Small intestine (tissue), 7 donors: ENCODE measurements at regions not wholly inside any gene's neighbourhood (a gene's known extent, or its start where the extent isn't known, plus 50 kb on each side); places are given as distances from the start of the nearest gene placed in this dataset.

ENCODE experiments used
- DNase-seq, 2 donors: peaks; one replicate each; pipeline versions ENCODE4 v3.0.0 to v3.0.0-alpha.2; 2013
- FAIRE-seq: peaks from 2 replicates; lab custom pipeline; 2012; peaks lifted over from hg19 to GRCh38; lab: Jason Lieb, UNC
- H3K27ac ChIP-seq, 3 donors: one replicate each; pipeline ENCODE4 v1.5.1; 2013; ENCODE audit warnings: low read length in 2 of 3, mild to moderate bottlenecking in 2 of 3, control low read depth in 1 of 3, inconsistent platforms in 1 of 3, low read depth in 1 of 3, moderate library complexity in 1 of 3
- H3K27me3 ChIP-seq, 3 donors: one replicate each; pipeline ENCODE4 v1.6.1; 2013; ENCODE audit warnings: low read length in 3 of 3, inconsistent platforms in 1 of 3; ENCODE audit not compliant: control insufficient read depth in 3 of 3, insufficient read depth in 3 of 3
- H3K36me3 ChIP-seq, 3 donors: one replicate each; pipeline ENCODE4 v1.6.1; 2013; ENCODE audit warnings: low read length in 3 of 3, inconsistent platforms in 1 of 3, low read depth in 1 of 3, mild to moderate bottlenecking in 1 of 3, moderate library complexity in 1 of 3; ENCODE audit not compliant: control insufficient read depth in 3 of 3, insufficient read depth in 2 of 3
- H3K4me1 ChIP-seq, 3 donors: one replicate each; pipeline ENCODE4 v1.6.1; 2013; ENCODE audit warnings: low read length in 2 of 3, inconsistent platforms in 1 of 3, low read depth in 1 of 3, mild to moderate bottlenecking in 1 of 3, moderate library complexity in 1 of 3; ENCODE audit not compliant: control insufficient read depth in 3 of 3, insufficient read depth in 2 of 3
- H3K4me3 ChIP-seq, 3 donors: one replicate each; pipeline ENCODE4 v1.5.1; 2013; ENCODE audit warnings: low read length in 3 of 3, control low read depth in 1 of 3, inconsistent platforms in 1 of 3, low read depth in 1 of 3, mild to moderate bottlenecking in 1 of 3, moderate library complexity in 1 of 3
- H3K9me3 ChIP-seq, 2 donors: one replicate each; pipeline ENCODE4 v1.6.1; 2013; ENCODE audit warnings: low read depth in 1 of 2, low read length in 1 of 2; ENCODE audit not compliant: control insufficient read depth in 2 of 2, insufficient read depth in 1 of 2
- WGBS, 3 donors: extraction: QIAGEN DNeasy Blood & Tissue Kit; methylation state at CpG; one replicate each; pipeline ENCODE4 v1.1.7; 2013; 5-methylcytosine and 5-hydroxymethylcytosine counted together
- donor health status: healthy with polysubstance abuse.
- donor health status: control.
- donor health status: control.
- donor health status: Bipolar disorder and iron deficiency.
- donor health status: healthy.

- WGBS, 3 donors, result 11 to 34% (median 30%) methylated on average over 9 of the region's 9 CpGs
- DNase-seq (peak; percentile 37 to 46), FAIRE-seq (no peak)
- Histone ChIP-seq H3K27me3 (peaks cover 0 to 4% (median 0%) of the 10 kb centered on the region in 3 donors), H3K4me1 (peaks cover 0 to 23% (median 0%) of the 10 kb centered on the region in 3 donors), H3K4me3 (no peak overlapping the region), H3K27ac (no peak overlapping the region), H3K9me3 (no peaks in the 10 kb centered on the region), H3K36me3 (no peaks in the 10 kb centered on the region)
Observed at GRCh38 chr3:182180654-182181385, 469.1 kb downstream of the SOX2 start.

DNA sequence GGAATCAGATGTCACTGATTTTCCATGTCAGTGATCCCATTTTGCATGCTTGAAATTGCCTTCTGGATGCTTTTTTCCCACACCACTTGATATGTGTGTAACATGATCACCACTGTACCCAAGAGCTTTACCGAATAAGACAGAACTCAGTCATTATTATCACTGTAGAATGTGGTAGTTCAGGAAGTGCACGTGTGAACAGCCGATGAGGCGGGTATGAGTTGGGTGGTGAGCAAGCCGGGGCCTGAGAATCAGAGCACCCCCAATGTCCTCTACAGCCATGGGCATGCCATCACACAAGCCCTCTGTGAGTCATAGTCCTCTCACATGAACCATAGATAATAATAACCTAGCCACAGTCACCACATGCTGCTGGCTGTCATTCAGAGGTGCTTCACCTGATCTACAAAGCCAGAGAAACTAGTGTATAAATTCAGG lies 470.8 kb downstream of the SOX2 start:
- H3K9me3 ChIP-seq, result peaks cover 0 to 2% of the 10 kb centered on the region in 2 donors
- H3K27me3 ChIP-seq, result peaks cover 0 to 4% (median 0%) of the 10 kb centered on the region in 3 donors
- peaks cover 0 to 23% (median 0%) of the 10 kb centered on the region in 3 donors for H3K4me1 ChIP-seq
- no peak overlapping the region for H3K27ac ChIP-seq
- 81 to 87% (median 81%) methylated on average over 5 of the region's 5 CpGs for WGBS, 3 donors
- no peak overlapping the region for H3K4me3 ChIP-seq
- H3K36me3 ChIP-seq, result no peaks in the 10 kb centered on the region
- peak in 1 of 2 donors; percentile 27 for DNase-seq
- no peak for FAIRE-seq

DNA sequence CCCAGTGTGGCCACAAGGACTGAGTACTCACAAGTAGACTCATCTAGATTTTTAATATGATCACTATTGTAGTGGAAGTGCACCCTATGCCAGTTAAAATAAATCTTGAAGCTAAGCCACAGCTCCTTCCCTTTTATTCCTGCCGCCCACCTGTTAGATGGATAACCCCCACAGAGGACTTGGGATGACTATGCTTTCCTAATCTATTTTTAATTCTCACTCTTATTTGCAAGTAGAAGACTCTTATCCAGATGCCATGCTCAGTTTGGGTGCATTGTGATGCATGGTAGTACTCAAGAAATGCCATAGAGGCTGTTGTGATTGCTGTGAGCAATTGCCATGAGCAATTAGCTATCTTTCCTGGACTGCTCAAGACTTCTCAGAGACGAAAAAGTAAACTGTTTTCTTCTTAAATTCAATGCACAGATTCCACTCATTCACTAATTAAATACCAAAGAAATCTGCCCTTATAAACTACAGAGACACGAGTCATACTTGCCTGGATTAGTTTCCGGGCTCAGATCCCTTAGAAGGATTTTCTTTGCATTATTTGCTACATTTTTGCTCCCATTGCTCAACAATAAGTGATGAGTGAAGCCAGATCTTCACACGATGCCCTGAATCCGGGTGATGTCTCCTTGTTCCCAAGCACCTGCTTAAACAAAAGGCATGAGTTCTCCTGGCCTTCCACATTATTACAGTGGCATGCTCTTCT lies 472.1 kb downstream of the SOX2 start:
- Histone ChIP-seq H3K4me3 (no peak overlapping the region), H3K4me1 (peaks cover 0 to 23% (median 0%) of the 10 kb centered on the region in 3 donors), H3K27me3 (peaks cover 0 to 4% (median 0%) of the 10 kb centered on the region in 3 donors), H3K9me3 (peaks cover 0 to 7% of the 10 kb centered on the region in 2 donors), H3K36me3 (no peaks in the 10 kb centered on the region), H3K27ac (no peak overlapping the region)
- FAIRE-seq (no peak), DNase-seq (no peak)
- WGBS, 3 donors, result 25 to 49% (median 30%) methylated on average over 6 of the region's 6 CpGs

GRCh38 chr3:182185313-182185712 lies 473.6 kb downstream of the SOX2 start:
- Histone ChIP-seq H3K27me3 (peaks cover 0 to 4% (median 0%) of the 10 kb centered on the region in 3 donors), H3K27ac (no peak overlapping the region), H3K9me3 (peaks cover 0 to 7% of the 10 kb centered on the region in 2 donors), H3K4me3 (no peak overlapping the region), H3K36me3 (no peaks in the 10 kb centered on the region), H3K4me1 (peaks cover 0 to 15% (median 0%) of the 10 kb centered on the region in 3 donors)
- 20 to 43% (median 38%) methylated on average over 1 of the region's 1 CpG for WGBS, 3 donors
- no peak for DNase-seq
- no peak for FAIRE-seq

DNA sequence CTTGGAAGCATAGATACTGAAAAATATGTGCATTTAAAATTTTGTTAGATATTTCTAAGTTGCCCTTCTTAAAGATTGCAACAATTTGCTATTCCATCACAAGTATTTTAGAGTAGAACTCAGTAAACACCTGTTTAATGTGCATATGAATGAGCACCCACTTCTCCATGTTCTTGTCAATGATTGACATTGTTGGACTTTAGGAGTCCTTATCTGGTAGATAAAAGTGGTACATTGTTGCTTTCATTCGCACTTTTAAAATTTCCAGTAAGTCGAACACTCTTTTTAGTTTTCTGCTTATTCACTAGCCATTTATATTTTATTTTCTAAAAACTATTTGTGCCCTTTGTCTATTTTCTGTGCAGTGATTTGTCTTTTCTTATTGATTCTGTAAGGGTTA lies 478.3 kb downstream of the SOX2 start:
- Histone ChIP-seq H3K4me1 (no peaks in the 10 kb centered on the region), H3K36me3 (no peaks in the 10 kb centered on the region), H3K27ac (peak overlapping the region in 1 of 3 donors; percentile 44), H3K27me3 (peaks cover 0 to 2% (median 0%) of the 10 kb centered on the region in 3 donors), H3K9me3 (peaks cover 0 to 7% of the 10 kb centered on the region in 2 donors), H3K4me3 (no peak overlapping the region)
- FAIRE-seq (no peak), DNase-seq (peak in 1 of 2 donors; percentile 61)
- 15 to 64% (median 40%) methylated on average over 2 of the region's 2 CpGs for WGBS, 3 donors

DNA sequence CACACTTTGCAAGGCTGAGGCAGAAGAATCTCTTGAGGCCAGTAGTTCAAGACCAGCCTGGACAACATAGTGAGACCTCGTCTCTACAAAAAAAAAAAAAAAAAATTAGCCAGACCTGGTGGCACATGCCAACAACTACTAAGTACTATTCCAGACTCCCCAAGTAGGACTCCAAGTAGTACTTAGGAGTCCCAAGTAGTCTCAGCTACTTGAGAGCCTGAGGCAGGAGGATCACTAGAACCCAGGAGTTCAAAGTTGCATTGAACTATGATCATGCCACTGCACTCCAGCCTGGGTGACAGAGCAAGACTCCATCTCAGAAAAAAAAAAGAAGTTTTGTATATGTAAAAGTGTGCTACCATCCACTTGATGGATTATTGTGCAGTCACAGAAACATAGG lies 486.6 kb downstream of the SOX2 start:
- no peak for DNase-seq
- H3K27ac ChIP-seq, result no peak overlapping the region
- no peak overlapping the region for H3K4me3 ChIP-seq
- FAIRE-seq, result no peak
- H3K36me3 ChIP-seq, result no peaks in the 10 kb centered on the region
- H3K9me3 ChIP-seq, result no peaks in the 10 kb centered on the region
- no peaks in the 10 kb centered on the region for H3K27me3 ChIP-seq
- 81 to 88% (median 86%) methylated on average over 1 of the region's 1 CpG for WGBS, 3 donors
- H3K4me1 ChIP-seq, result no peaks in the 10 kb centered on the region

- no peaks in the 10 kb centered on the region for H3K9me3 ChIP-seq
- DNase-seq, result no peak
- no peak overlapping the region for H3K4me3 ChIP-seq
- FAIRE-seq, result no peak
- no peaks in the 10 kb centered on the region for H3K4me1 ChIP-seq
- H3K27me3 ChIP-seq, result peaks cover 0 to 3% (median 0%) of the 10 kb centered on the region in 3 donors
- WGBS, 3 donors, result 67 to 80% (median 75%) methylated on average over 11 of the region's 11 CpGs
- H3K27ac ChIP-seq, result no peak overlapping the region
- H3K36me3 ChIP-seq, result no peaks in the 10 kb centered on the region
Observed at GRCh38 chr3:182201456-182202168, 489.9 kb downstream of the SOX2 start.

DNA sequence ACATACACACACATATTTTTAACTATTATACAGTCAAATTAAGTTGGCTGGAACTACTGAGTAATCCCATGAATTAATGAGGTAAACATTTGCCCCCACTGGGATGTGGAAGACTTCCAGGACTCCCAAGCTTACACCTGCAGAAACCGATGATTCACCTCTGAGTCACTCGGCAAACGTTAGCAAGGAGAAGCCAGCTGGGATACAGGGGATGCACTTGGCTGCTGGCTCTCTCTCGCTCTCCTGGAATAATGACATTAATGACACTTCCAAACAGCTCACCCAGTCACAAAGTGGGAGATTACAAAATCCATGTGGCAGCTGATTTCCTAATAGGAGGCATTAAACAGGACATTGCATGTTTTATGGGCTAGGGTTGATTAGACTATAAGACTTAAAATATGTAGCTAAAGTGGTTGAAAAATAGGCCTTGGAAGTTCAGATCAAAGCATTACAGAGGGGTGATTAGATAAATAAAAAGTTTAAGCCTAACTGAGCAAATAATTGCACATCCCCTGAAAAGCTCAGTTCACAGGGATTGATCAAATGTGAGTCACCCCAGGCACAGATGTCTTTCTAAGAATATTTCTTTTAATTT lies 500.9 kb downstream of the SOX2 start:
- peaks cover 0 to 6% (median 0%) of the 10 kb centered on the region in 3 donors for H3K4me1 ChIP-seq
- DNase-seq (peak; percentile 27 to 73), FAIRE-seq (no peak)
- 15 to 40% (median 19%) methylated on average over 4 of the region's 4 CpGs for WGBS, 3 donors
- no peaks in the 10 kb centered on the region for H3K36me3 ChIP-seq
- no peak overlapping the region for H3K27ac ChIP-seq
- no peak overlapping the region for H3K4me3 ChIP-seq
- no peaks in the 10 kb centered on the region for H3K27me3 ChIP-seq
- no peaks in the 10 kb centered on the region for H3K9me3 ChIP-seq
